HG03565 (cell line): ENCODE measurements at regions not wholly inside any gene's neighbourhood (a gene's known extent, or its start where the extent isn't known, plus 50 kb on each side); places are given as distances from the start of the nearest gene placed in this dataset.
"Not testable (repeated sequence)": the region's sequence is repeated elsewhere in the genome, so short reads cannot be mapped to it uniquely, and the experiment has no call there.

Experiments
- ATAC-seq: cut with Tn5 transposase; IDR thresholded peaks from one replicate; pipeline ENCODE4 v1.9.1; 2021; ENCODE audit warnings: mild to moderate bottlenecking, moderate library complexity; ENCODE audit not compliant: unreplicated experiment

DNA sequence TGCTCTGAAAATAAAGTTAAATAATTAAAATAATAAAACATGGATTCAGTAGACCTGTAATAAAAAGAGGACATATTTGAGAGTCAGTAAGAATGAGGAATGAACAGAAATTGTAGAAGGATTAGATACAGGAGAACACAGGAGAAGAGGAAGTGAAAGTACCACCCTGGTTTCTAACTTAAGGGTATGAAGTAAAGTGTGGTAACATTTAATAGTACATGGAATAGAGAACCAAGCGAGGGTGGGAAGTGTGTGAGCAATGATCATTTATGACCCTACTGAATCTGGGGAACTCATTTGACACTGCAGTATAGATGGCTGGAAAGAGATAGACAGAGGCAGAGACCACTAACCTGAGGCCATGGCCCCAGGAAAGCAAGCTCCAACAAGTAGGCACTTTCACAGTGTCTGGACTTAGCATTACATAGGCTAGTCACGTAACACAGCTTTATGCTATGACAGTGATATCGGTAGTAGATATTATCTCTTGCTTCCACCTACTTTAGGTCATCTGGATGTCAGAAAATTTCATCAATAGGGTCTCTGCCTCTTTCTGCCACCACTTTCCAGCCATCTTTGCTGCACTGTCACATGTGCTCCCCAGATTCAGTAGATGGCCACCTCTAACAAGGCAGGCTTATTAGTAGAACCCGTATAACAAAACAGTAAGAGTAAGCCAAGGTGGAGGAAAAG lies 633.9 kb upstream of the MIR17HG start:
- ATAC-seq, result no peak

DNA sequence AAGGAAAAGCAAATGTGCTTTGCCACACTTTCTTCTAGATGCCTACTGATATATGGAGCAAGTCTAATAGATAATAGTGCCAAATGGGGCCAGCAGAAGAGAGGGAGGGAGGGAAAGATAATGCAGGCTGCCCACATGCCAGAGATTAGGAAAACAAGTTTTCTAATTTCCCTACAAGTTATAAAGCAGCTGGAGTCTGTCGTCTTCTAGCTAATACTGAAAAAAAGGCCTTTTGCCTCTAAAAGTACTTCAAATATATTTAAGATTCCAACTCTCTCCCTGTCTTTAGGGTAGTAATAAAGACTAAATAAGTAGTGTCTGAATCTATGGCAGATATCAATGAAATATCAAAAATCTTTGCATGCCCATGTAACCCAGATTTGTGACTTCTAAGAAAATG lies 632.0 kb upstream of the MIR17HG start:
- no peak for ATAC-seq

DNA sequence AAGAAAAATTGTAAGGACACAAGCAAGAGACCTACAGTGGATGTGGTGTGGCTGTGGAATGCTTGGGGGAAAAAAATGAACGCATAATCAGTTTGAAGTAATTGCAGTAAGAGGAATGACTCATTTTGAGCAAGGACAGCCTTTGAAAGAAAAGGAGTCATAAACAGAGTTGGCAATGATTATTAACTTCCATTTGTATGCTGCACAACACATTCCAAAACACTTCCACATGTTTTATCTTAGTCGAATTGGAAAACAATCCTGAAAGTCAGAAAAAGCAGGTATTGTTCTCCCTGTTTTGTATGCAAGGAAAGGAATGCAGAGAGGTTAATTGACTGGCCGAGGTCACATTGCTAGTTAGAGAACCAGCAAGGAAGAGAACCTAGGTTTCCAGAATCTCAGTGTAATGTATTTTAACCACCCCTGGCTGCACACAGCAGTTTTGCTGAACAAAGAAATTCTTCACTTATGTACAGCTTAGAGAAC lies 630.0 kb upstream of the MIR17HG start:
- no peak for ATAC-seq

DNA sequence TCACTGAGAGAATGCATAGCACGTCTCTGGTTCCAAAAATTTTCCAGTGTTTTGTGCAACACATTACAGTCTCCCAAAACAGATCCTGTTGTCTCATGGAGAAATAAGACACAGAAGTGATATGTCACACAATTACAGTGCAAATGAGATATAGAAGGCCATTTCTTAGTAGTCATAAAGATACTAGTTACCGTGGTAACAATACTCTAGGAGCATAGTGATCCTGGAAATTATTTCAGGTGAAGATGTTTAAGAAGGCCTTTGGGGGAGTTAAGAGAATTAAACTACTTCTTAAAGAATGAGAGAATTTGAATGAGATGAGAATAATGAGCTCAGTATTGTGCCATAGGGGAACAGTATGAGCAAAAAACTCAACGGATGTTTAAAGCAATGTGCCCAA lies 628.0 kb upstream of the MIR17HG start:
- no peak for ATAC-seq

DNA sequence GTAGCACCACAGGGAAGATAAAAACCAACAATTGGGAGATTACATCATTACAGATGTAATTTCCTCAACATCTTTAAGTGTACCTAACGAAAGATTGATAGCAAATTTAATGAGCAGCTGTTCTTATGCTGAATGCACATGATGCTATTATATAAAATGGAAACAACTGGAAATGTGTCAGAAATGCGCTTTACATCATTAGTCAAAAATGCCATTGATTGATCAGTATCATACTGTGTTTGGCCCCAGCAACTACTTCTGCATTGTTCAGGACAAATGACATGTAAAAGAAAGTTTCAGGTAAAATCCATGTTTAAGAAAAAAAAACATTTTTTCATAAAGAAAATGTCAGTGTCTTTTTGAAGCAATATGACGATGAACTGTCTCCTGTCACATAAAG lies 625.5 kb upstream of the MIR17HG start:
- no peak for ATAC-seq

DNA sequence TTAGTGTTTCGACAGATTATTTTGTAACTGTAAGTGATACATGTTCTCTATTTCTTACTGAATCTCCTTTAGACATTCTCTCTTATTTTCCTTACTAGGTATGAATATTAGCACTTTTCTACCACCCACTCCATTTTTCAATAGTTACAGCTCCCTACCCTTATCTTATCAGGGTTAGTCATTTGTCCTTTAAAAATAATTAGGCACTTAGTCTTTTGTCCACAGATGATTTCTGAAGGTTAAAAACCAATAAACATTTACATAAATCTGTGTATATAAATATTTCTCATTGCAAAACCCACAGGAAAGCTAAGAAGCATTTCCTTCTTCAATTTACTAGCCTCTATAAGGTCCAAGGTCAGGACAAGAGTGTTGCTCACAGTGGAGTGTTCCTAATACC lies 624.1 kb upstream of the MIR17HG start:
- ATAC-seq, result no peak

DNA sequence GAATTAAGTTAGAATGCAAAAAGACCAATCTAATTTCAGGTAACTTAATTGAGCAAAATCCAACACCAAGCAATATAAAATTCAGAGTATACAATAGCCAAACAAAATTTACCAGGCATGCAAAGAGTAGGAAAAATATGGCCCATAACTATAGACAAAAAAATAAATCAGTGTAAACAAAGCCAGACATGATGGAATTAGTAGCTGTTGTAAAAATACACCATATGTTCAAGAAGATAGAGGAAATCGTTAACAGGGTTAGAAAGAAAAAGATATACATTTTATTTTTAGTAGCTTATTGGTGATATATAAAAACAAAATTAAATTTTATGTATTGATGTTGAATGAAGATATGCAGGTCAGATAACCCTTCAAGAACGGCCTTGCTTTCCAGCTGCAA lies 621.1 kb upstream of the MIR17HG start:
- ATAC-seq, result no peak

DNA sequence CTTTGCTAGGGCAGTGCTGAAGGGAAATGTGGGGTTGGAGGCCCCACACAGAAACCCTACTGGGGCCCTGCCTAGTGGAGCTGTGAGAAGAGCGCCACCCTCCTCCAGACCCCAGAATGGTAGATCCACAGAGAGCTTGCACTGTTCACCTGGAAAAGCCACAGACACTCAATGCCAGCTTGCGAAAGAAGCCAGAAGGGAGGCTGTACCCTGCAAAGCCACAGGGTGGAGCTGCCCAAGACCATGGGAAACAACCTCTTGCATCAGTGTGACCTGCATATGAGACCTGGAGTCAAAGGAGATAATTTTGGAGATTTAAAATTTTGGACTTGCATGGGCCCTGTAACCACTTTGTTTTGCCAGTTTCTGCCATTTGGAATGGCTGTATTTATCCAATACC lies 615.4 kb upstream of the MIR17HG start:
- no peak for ATAC-seq

DNA sequence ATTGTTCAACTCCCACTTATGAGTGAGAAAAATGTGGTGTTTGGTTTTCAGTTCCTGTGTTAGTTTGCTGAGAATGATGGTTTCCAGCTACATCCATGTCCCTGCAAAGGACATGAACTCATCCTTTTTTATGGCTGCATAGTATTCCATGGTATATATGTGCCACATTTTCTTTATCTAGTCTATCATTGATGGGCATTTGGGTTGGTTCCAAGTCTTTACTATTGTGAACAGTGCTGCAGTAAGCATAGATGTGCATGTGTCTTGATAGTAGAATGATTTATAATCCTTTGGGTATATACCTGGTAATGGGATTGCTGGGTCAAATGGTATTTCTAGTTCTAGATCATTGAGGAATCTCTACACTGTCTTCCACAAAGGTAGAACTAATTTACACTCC lies 613.0 kb upstream of the MIR17HG start:
- not testable (repeated sequence) for ATAC-seq

DNA sequence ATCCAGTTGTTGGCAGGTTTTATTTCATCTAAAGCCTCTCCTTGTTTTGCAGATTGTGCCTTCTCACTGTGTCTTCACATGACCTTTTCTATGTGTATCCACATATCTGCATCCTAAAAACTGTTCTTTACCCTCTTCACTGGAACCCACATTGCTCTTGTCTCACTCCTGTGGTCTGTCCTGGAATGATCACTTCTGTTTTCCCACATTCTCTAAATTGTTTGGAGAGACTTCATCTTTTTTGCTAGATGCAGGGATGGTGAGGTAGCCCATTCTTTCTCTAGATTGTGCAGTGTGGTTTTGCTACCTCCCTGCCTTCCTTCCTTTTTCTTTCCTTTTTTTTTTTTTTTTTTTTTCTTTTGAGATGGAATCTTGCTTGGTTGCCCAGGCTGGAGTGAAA lies 608.6 kb upstream of the MIR17HG start:
- no peak for ATAC-seq

DNA sequence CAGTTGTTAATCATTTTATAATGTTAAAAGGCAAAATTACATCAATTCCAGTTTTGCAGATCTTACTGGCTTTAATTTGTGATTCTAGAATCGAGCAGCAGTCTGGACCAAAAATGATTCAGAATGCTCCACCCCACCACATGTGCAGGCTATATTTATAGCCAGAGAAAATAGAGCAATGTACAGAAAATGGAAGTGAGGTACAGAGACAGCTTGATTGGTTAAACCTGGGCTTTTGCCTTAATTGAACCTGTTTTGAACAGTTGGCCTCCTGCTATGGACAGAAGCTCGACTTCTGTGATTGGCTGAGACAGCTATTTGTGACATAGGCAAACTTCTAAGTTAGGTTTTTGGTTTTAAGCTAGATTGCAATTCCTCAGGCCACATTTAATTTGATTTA lies 607.4 kb upstream of the MIR17HG start:
- no peak for ATAC-seq

DNA sequence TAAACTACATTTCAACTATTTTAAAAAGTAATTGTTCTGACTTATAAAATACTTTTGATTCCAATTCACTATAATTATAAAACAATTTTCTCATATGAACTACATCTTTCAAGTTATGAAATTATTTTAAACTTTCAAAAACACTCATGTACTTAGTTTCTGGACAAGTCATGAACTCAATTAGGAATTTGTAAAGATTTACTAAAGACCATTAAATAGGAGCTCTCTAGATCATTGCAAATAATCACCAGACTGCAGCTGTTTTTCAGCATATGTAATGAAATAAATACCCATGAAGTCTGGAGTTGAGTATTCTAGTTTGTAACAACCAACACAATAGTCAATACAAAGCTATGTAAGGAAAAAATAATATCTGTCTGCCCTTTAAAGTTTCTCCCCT lies 605.1 kb upstream of the MIR17HG start:
- no peak for ATAC-seq

DNA sequence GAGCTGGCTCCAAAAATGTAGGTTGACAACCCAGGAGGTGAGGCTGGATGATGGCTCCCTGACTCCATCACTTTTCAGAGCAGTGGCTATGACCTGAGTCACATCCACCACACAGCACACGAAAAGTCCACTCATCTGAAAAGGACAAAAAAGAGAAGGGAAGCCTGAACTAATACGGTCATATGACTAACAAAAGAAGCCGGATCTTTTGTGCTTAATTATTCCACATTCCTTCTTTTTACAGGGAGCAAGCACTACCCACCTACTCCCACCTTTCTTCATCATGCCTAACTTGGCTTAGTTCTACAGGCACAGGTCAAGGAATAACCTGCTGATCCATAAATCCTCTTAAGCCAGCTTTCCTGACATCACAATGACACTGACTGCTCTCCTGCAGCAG lies 601.3 kb upstream of the MIR17HG start:
- no peak for ATAC-seq

DNA sequence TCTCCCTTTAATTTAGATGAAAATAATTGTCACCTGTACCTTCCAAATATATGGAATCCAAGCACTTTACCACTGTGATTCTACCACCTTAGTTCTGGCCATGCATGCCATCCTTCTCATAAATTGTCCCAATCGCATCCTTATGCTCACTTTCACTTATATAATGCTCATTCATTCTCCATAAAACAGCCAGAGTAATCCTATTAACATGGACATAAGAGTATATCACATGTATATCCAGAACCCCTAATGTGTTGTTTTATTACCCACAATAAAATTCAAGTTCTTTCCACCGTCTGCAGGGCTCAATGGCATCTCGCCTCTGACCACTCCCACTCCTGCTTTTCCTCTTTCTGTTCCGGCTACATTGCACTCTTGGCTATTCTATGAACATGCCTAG lies 597.5 kb upstream of the MIR17HG start:
- ATAC-seq, result no peak

DNA sequence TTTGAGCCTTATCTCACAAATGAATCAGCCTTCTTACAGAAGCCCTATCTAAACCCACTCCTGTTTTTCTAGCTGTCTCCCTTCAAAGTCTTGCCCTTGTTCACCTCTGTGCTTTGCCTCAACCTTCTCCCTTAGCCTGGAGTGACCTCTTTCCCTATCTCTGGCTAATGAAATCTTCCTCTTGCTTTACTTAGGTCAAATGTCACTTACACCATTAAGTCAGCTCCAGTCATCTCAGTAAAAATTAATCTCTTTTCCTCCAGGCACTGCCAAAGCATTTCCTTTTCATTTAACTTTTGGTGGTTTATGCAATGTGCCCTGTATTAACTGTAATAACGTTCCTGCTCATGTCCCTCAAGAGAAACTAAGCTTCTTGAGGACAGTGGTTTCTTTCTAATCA lies 596.5 kb upstream of the MIR17HG start:
- ATAC-seq, result no peak

DNA sequence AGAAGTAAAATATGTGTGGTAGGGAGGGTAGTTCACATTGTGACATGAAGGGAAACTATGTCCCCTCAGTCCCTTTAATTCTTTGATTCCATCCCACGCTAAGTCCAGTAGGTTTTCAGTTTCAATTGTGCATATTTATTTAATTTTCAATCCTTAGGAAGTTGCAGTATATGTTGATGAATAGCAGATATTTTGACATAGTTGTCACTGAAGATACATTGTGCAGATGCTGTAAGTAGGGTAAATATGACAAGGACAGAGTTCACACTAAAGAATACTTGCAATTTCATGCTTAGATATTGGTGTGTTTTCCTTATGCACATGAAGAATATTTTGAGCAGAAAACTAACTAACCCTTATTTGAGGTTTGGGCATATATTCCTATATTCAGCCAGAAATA lies 595.4 kb upstream of the MIR17HG start:
- no peak for ATAC-seq

DNA sequence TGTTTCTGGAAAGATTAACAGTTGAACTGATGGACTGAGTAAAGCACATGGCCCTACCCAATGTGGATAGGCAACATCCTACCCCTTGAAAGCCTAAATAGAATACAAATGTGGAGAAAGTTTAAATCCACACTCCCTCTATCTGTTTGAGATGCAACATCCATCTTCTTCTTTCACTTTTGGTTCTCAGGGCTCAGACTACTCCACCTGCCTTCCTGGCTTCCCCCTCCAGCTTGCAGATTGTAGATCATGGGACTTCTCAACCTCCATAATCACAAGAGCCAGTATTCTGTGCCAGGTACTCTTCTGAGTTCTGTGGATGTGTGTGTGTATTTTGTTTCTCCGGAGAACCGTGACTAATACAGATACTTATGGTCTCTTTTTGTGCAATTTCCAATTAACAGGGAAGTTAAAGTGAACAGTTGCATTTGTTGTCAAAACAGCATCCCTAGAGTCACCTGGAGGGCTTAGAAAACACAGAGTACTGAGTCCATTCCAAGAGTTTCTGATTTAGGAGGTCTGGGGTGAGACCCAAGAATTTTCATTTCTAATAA lies 590.3 kb upstream of the MIR17HG start:
- no peak for ATAC-seq

DNA sequence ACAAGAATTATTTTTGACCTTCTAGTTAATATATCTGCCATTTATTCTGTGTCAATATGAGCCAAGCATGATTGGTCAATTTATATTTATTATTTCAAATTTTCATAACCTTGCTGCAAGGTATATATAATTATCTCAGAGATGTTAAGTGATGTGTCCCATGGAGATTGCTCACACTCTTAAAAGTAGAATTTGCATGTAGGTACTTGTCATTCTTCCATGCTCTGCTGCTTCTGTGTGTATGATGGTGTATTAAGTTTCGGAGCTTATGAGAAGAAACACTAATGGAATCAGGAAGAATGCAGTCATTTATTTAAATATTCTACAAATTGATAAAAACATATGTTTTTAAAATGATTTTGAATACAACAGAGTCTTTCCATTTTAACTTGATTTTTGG lies 586.8 kb upstream of the MIR17HG start:
- ATAC-seq, result no peak

DNA sequence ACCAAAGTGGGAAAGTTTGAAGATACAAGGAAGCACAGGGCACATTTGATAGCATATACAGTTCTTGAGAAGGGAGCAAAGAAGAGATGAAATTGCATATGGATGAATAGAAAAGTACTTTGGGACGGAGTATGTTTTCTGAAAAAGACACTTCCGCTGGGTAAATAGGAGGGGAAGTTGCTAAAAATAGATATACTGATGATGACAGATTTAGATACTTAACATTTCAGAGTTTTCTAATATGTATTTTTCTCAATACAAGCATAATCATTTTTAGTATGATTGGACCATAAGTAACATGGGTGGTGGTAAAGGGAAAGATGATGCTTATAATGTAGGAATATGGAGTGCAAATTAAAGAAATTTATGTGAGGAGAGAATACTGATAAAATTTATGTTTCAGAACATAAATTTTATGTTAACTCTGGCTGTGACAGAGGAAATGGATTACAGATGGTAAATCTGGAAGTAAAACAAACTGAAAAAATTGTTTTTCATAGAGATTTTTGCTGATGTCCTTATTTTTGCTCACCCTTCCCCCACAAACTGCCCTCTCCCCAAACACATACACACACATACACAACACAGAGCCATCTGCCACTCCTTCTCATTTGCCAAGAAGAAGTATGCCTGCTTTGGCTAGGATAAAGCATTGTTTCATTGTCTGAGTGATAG lies 583.9 kb upstream of the MIR17HG start:
- no peak for ATAC-seq

DNA sequence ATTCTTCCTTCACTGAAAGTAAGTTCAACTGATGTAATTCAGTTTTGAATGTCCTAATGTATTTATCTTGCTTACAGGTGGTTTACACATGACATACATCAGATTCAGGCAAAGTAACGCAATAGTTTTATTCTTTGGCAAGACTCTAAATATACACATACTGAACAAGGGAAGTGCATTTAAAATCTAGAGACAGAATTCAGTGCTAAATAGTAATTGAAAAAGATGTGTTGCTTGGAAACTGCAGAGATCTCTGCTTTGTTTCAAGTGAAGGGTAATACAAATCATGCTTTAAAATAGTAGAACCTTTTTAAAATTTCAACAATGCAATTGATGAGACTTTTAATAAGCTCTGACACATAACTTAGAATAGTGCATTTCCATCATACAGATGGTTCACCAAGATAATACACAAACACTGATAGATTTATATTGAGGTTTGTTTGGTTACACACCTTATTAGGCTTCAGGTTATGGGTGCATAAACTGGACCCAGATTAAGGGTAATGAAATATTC lies 581.0 kb upstream of the MIR17HG start:
- ATAC-seq, result no peak

DNA sequence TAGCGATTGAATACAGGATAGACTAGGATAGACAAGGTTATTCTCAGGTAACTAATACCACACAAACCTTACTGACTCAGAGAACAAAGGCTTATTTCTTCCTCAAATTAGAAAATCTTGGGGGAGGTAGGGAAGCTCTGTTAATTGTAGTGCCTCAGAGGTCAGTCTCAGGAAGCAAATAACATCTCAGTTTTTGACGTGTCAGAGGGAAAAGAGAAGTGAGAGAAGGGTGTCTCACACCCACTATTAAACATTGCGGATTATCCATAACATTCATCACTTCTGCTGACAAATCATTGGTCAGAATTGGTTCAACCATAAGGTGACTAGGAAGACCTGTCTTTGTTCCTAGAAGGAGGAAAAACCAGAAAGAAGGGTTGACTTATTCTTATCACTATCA lies 579.4 kb upstream of the MIR17HG start:
- no peak for ATAC-seq

DNA sequence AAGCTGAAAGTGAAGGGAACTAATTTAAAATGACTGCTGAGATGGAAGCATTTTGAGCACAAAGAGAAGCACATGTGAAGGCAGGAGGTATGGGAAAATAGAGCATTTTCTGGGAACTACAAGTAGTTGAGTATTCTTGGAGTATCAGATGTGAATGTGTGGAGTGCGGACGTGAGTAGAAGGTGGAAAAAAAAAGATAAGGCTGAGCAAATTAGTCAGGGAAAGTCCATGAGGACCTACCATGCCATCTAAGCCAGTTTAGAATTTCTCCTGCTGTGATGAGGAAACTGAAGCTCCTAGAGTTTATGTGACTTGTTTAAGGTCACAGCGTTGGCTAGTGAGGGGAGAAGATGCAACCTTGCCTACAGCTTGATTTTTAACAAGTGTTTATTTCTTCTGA lies 578.1 kb upstream of the MIR17HG start:
- ATAC-seq, result no peak
